ENCODE measurements at regions not wholly inside any gene's neighbourhood (a gene's known extent, or its start where the extent isn't known, plus 50 kb on each side); places are given as distances from the start of the nearest gene placed in this dataset.

DNA sequence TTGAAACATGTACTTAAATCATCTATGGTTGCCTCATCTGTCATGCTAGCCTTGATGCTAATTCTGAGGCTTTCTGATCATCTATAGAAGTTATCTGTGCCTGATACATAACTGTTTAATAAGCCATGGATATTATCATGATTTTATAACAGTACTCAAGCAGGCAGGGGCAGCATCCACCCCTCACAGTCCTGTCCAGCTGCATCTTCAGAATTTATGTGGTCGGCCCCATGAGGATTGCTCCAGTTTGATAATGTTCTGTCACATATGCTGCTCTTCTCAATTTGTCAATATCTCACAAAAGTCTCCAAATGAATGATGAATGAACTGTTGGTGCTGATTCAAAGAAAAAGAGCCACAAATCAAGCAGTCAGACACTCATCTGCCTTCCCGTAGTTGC, 335.1 kb upstream of the POM121L12 start:
- TF ChIP-seq, protein P1, sequence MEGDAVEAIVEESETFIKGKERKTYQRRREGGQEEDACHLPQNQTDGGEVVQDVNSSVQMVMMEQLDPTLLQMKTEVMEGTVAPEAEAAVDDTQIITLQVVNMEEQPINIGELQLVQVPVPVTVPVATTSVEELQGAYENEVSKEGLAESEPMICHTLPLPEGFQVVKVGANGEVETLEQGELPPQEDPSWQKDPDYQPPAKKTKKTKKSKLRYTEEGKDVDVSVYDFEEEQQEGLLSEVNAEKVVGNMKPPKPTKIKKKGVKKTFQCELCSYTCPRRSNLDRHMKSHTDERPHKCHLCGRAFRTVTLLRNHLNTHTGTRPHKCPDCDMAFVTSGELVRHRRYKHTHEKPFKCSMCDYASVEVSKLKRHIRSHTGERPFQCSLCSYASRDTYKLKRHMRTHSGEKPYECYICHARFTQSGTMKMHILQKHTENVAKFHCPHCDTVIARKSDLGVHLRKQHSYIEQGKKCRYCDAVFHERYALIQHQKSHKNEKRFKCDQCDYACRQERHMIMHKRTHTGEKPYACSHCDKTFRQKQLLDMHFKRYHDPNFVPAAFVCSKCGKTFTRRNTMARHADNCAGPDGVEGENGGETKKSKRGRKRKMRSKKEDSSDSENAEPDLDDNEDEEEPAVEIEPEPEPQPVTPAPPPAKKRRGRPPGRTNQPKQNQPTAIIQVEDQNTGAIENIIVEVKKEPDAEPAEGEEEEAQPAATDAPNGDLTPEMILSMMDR (IDR thresholded peaks at IDR 0.05; ENCODE audit: low read depth, low read length, missing control alignments), result no peak
- no peak overlapping the region for H3K4me3 ChIP-seq (ENCODE audit: low read depth, low read length)
- no peak for DNase-seq (ENCODE audit: low read depth)

DNA sequence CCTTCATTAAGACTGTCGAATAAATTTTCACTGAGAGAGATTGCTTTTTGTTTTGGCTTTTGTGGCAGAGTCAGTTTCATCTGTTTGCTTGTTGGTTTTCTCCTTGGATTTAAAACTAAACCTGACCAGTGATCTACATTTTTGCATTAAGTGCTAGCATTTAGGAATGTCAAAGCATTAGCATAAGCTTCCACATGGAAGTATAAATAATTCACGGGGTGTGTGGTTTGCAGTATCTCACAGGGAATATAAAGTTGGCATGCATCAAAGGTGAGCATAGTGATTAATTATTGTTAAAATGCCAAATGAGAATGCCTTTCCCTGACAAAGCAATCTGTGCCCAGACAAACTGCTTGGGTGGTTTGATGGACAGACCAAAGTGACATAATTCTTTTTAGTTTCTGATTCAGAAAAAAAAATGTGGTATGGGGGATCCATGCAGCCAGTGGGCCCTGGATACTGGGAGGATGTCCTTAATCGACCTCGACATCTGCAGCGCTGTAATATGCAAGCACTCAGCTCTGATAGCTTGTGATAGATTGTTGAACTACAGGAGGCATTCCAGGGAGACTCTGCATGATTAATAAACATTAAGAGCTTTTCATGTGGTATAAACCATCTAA, 339.3 kb upstream of the POM121L12 start:
- TF ChIP-seq, protein P1 (IDR thresholded peaks at IDR 0.05; ENCODE audit: low read depth, low read length, missing control alignments), result no peak
- no peak overlapping the region for H3K4me3 ChIP-seq (ENCODE audit: low read depth, low read length)
- no peak for DNase-seq (ENCODE audit: low read depth)

DNA sequence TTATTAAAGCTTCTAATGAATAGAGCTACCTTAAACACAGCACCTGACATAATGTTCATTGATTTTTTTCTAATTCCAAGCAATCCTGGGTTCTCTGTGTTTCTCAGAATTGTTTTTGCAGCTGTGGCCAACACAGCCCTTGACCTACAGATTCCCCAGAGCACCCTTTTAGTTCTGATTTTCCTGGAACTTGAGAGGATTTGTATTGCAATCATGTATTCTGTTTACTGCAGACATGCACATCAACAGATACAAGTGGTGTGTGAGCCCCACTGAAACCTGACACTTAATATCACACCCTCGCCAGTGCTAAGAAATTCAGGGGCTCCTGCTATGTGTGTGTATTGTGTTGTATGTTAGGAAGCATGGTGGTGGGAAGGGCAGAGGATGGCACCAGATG, 344.2 kb upstream of the POM121L12 start:
- TF ChIP-seq, protein P1 (IDR thresholded peaks at IDR 0.05; ENCODE audit: low read depth, low read length, missing control alignments), result no peak
- H3K4me3 ChIP-seq (ENCODE audit: low read depth, low read length), result no peak overlapping the region
- DNase-seq (ENCODE audit: low read depth), result no peak

DNA sequence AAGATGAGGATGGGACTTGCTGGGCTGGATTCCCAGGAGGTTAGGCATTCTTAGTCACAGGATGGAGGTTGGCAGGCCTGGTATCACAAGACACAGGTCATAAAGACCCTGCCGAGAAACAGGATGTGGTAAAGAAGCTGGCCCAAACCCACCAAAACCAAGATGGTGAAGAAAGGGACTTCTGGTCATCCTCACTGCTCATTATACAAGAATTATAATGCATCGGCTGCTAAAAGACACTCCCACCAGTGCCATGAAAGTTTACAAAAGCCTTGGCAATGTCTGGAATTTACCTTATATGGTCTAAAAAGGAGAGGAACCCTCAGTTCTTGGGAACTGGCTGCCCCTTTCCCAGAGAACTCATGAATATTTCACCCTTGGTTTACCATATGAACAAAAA, 345.5 kb upstream of the POM121L12 start:
- DNase-seq (ENCODE audit: low read depth), result no peak
- TF ChIP-seq, protein P1 (IDR thresholded peaks at IDR 0.05; ENCODE audit: low read depth, low read length, missing control alignments), result no peak
- H3K4me3 ChIP-seq (ENCODE audit: low read depth, low read length), result no peak overlapping the region

DNA sequence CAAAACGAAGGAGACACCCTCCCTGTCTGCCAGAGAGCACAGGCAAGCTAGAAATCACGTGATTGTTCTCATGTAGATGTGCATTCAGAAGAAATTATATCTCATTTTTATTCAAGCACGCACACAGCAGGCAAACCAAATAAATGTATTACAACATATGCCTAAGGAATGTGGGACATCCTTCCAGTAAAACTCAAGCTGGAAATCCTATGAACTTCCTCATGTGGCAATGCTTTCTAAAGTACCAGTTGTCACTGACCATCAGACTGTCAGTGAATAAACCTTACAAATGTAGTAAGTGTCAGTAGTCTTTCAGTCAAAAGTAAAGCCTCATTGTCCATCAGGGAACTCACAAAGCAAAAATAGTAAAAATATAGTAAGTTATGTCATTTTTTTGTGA, 350.1 kb upstream of the POM121L12 start:
- DNase-seq (ENCODE audit: low read depth), result no peak
- TF ChIP-seq, protein P1 (IDR thresholded peaks at IDR 0.05; ENCODE audit: low read depth, low read length, missing control alignments), result no peak
- no peak overlapping the region for H3K4me3 ChIP-seq (ENCODE audit: low read depth, low read length)

DNA sequence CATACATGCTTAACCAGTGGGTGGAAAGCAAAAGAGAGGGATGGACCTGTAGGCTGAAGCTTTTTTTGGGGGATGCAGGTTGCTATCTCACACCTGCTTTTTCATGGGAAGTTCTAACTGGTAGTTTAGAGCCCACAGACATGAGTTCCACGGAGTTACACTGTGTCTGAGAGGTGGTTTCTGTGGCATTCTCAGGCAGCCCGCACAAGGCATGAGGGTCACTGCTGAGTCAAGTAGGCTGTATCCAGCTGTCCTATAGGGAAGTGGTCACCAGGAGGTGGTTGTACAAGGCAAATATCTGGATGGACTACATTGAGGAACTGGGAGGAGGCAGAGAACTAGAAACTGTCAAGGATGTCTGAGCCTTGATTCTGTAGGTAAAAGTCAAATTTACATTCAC, 351.0 kb upstream of the POM121L12 start:
- TF ChIP-seq, protein P1 (IDR thresholded peaks at IDR 0.05; ENCODE audit: low read depth, low read length, missing control alignments), result no peak
- no peak overlapping the region for H3K4me3 ChIP-seq (ENCODE audit: low read depth, low read length)
- DNase-seq (ENCODE audit: low read depth), result no peak

DNA sequence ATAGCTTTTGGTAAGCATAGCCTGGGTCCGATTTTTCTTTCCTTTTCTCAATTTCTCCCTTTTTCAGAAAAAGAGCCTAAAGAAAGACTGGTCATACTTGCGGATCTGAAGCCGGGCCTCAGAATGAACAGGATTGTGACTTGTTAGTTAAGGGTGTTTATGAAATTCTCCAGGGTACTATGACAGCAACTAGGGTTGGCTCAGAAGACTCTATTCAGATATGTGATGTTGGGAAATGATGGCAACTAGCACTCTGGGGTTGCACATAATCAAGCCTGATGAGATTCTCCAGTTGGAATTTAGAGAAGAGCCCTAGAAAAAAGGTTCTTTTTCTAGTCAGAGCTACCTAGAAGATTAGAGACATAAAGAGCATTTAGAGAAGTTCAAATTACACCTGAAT, 352.4 kb upstream of the POM121L12 start:
- DNase-seq (ENCODE audit: low read depth), result no peak
- no peak overlapping the region for H3K4me3 ChIP-seq (ENCODE audit: low read depth, low read length)
- TF ChIP-seq, protein P1 (IDR thresholded peaks at IDR 0.05; ENCODE audit: low read depth, low read length, missing control alignments), result no peak
